Naive B cell (primary cell): ENCODE measurements at regions not wholly inside any gene's neighbourhood (a gene's known extent, or its start where the extent isn't known, plus 50 kb on each side); places are given as distances from the start of the nearest gene placed in this dataset.
"Not testable (repeated sequence)": the region's sequence is repeated elsewhere in the genome, so short reads cannot be mapped to it uniquely, and the experiment has no call there.

Source experiments
- ATAC-seq, 2 donors: fragments of 150-1000 bp; cut with Tn5 transposase; 2 replicates each; pipeline ENCODE4 v1.10.0; 2021; ENCODE audit warnings: low read depth in 2 of 2, mild to moderate bottlenecking in 2 of 2, moderate library complexity in 2 of 2
- DNase-seq: peaks from one replicate; pipeline ENCODE4 v3.0.0; 2022
- H3K27ac Mint-ChIP-seq, 6 donors: one replicate each; pipeline ENCODE4 v1.8.0; 2020 to 2022; ENCODE audit warnings: mild to moderate bottlenecking in 6 of 6, mixed read lengths in 6 of 6, moderate library complexity in 5 of 6, inconsistent platforms in 2 of 6
- H3K27me3 Mint-ChIP-seq, 3 donors: one replicate each; pipeline ENCODE4 v1.8.0; 2021 to 2022; ENCODE audit warnings: mixed read lengths in 3 of 3, mild to moderate bottlenecking in 1 of 3
- H3K36me3 Mint-ChIP-seq, 2 donors: one replicate each; pipeline ENCODE4 v1.8.0; 2020 to 2022; ENCODE audit warnings: mixed read lengths in 2 of 2, inconsistent platforms in 1 of 2, mild to moderate bottlenecking in 1 of 2
- H3K4me1 Mint-ChIP-seq, 3 donors: one replicate each; pipeline ENCODE4 v1.8.0; 2020 to 2022; ENCODE audit warnings: mixed read lengths in 3 of 3, inconsistent platforms in 1 of 3, mild to moderate bottlenecking in 1 of 3, moderate library complexity in 1 of 3
- H3K4me3 Mint-ChIP-seq, 8 donors: one replicate each; pipeline ENCODE4 v1.8.0; 2020 to 2022; ENCODE audit warnings: mild to moderate bottlenecking in 8 of 8, mixed read lengths in 8 of 8, moderate library complexity in 8 of 8, inconsistent platforms in 2 of 8
- H3K9me3 Mint-ChIP-seq, 7 donors: one replicate each; pipeline ENCODE4 v1.8.0; 2020 to 2022; ENCODE audit warnings: mixed read lengths in 7 of 7, mild to moderate bottlenecking in 5 of 7, inconsistent platforms in 2 of 7, moderate library complexity in 1 of 7

- Mint-ChIP-seq H3K27me3 (no peaks in the 10 kb centered on the region), H3K4me1 (no peaks in the 10 kb centered on the region), H3K9me3 (no peaks in the 10 kb centered on the region), H3K36me3 (no peaks in the 10 kb centered on the region), H3K4me3 (no peak overlapping the region), H3K27ac (no peak overlapping the region)
- no peak for DNase-seq
- no peak for ATAC-seq
These were observed 752.9 kb downstream of the TRAM1L1 start for GRCh38 chr4:116332508-116332907.

GRCh38 chr4:116328261-116328860 is 757.0 kb downstream of the TRAM1L1 start:
- no peak overlapping the region for H3K27ac Mint-ChIP-seq
- H3K27me3 Mint-ChIP-seq, result no peaks in the 10 kb centered on the region
- no peaks in the 10 kb centered on the region for H3K4me1 Mint-ChIP-seq
- no peak for ATAC-seq
- H3K4me3 Mint-ChIP-seq, result no peak overlapping the region
- H3K36me3 Mint-ChIP-seq, result no peaks in the 10 kb centered on the region
- no peaks in the 10 kb centered on the region for H3K9me3 Mint-ChIP-seq
- DNase-seq, result no peak

GRCh38 chr4:116323606-116324005 is 761.8 kb downstream of the TRAM1L1 start:
- no peaks in the 10 kb centered on the region for H3K36me3 Mint-ChIP-seq
- no peak for ATAC-seq

DNA sequence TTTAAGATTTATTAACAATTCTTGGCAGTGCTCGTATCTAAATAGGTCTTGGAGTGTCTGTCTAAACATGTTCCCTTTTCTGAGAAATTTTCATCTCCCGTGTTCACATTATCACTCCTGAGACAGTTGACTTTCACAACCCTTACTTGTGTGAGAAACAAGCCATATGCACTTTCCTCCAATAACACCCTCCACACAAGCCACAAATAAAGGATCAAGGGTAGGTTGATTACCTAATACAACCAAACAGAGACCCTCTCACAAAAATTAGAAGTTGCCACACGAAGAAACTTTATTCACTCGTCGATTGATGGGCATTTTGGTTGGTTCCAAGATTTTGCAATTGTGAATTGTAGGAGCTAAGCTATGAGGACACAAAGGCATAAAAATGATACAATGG is 763.9 kb downstream of the TRAM1L1 start:
- no peak for ATAC-seq
- no peaks in the 10 kb centered on the region for H3K4me1 Mint-ChIP-seq
- H3K27ac Mint-ChIP-seq, result no peak overlapping the region
- H3K36me3 Mint-ChIP-seq, result no peaks in the 10 kb centered on the region
- H3K4me3 Mint-ChIP-seq, result no peak overlapping the region
- H3K9me3 Mint-ChIP-seq, result no peaks in the 10 kb centered on the region
- H3K27me3 Mint-ChIP-seq, result no peaks in the 10 kb centered on the region
- no peak for DNase-seq

More at GRCh38 chr4:116323606-116324005, 761.8 kb downstream of the TRAM1L1 start:
- DNase-seq, result no peak
- Mint-ChIP-seq H3K27me3 (no peaks in the 10 kb centered on the region), H3K27ac (no peak overlapping the region), H3K4me3 (no peak overlapping the region), H3K4me1 (no peaks in the 10 kb centered on the region), H3K9me3 (no peaks in the 10 kb centered on the region)

DNA sequence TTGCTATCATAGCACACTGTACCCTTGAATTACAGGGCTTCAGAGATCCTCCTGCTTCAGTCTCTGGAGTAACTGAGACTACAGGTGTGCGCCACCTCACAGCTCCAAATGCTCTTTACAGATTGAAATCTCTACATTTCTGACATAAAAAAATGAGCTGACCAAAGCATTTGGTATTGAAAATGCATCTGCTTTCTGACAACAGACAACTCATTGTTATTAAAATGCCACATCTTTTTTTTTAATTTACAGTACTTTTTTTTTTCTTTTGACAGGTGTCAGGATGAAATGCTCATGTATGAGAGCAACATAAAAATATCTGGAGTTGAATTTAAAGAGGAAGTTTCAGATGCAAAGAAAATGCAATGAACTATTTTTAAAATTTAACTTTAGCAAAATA is 764.5 kb downstream of the TRAM1L1 start:
- peak overlapping the region in 1 of 6 donors; percentile 14 for H3K27ac Mint-ChIP-seq
- no peaks in the 10 kb centered on the region for H3K36me3 Mint-ChIP-seq
- ATAC-seq (no peak), DNase-seq (no peak)
- H3K27me3 Mint-ChIP-seq, result no peaks in the 10 kb centered on the region
- no peak overlapping the region for H3K4me3 Mint-ChIP-seq
- no peaks in the 10 kb centered on the region for H3K4me1 Mint-ChIP-seq
- H3K9me3 Mint-ChIP-seq, result no peaks in the 10 kb centered on the region

DNA sequence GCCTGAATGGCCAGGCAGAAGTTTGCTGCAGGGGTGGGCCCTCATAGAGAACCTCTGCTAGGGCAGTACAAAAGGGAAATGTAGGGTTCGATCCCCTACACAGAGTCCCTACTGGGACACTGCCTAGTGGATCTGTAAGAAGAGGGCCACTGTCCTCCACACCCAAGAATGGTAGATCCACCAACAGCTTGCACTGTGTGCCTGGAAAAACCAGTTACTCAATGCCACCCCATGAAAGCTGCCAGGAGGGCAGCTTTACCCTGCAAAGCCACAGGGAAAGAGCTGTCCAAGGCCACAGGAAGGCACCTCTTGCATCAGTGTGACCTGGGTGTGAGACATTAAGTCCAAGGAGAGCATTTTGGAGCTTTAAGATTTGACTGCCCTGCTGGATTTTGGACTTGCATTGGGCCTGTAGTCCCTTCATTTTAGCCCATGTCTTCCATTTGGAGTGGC is 781.6 kb downstream of the TRAM1L1 start:
- Mint-ChIP-seq H3K9me3 (peaks cover 0 to 8% (median 5%) of the 10 kb centered on the region in 7 donors), H3K36me3 (no peaks in the 10 kb centered on the region), H3K27me3 (no peaks in the 10 kb centered on the region), H3K27ac (no peak overlapping the region), H3K4me1 (no peaks in the 10 kb centered on the region), H3K4me3 (no peak overlapping the region)
- DNase-seq (no peak), ATAC-seq (no peak)

DNA sequence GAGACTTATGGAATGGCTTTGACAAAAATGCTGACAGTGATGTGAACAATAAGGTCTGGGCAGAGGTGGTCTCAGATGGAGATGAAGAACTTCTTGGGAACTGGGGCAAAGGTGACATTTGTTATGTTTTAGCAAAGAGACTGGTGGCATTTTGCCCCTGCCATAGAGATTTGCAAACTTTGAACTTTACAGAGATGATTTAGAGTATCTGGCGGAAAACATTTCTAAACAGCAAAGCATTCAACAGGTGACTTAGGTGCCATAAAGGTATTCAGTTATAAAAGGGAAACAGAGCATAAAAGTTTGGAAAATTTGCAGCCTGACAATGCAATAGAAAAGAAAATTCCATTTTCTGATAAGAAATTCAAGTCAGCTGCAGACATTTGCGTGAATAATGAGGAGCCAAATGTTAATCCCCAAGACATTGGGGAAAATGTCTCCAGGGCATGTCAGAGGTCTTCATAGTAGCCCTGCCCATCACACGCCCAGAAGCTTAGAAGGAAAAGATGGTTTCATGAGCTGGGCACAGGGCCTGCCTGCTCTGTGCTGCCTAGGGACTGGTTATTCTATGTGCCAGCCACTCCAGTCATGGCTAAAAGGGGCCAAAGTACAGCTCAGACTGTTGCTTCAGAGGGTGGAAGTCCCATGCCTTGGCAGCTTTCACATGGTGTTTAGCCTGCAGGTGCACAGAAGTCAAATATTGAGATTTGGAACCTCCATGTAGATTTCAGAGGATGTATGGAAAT is 782.2 kb downstream of the TRAM1L1 start:
- Mint-ChIP-seq H3K4me3 (no peak overlapping the region), H3K27ac (no peak overlapping the region), H3K9me3 (peaks cover 0 to 8% (median 5%) of the 10 kb centered on the region in 7 donors), H3K27me3 (no peaks in the 10 kb centered on the region), H3K4me1 (no peaks in the 10 kb centered on the region), H3K36me3 (no peaks in the 10 kb centered on the region)
- no peak for ATAC-seq
- DNase-seq, result no peak

DNA sequence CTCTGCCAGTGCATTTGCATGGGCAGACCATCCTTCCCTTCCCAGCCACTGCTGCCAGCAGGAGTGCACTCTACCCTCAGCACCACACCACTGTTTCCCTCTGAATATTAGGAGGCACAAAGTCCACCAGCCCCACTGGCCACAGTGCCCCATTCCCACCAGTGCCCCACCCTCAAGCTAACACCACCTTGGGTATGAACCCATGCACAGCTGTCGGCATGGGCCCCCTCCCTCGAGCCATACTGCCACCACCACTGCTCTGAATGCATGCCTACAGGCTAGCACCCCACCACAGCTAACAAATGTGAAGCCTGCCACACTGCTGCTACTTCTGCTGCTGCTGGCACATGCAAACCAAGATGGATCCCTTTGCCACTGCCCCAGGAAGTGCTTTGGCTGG is 810.4 kb downstream of the TRAM1L1 start:
- H3K27ac Mint-ChIP-seq, result no peak overlapping the region

DNA sequence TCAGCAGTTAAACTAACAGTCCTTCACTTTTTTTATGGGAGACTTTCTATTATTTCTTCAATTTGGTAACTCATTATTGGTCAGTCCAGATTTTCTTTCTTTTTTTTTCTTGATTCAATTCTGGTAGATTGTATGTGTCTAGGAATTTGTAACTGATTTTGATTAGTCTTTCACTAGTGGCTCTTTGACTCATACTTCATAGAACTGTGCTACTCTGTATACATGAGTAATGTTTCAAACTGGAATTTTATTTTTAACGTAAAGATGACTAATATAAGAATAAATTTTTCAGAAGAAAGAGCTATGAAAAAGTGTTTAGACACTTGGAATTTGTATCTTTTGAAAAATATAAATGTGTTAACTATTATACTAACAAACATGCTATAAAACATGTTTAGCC is 813.0 kb downstream of the TRAM1L1 start:
- Mint-ChIP-seq H3K4me3 (no peak overlapping the region), H3K9me3 (peaks cover 0 to 8% (median 4%) of the 10 kb centered on the region in 7 donors), H3K27ac (no peak overlapping the region), H3K4me1 (no peaks in the 10 kb centered on the region), H3K36me3 (no peaks in the 10 kb centered on the region), H3K27me3 (no peaks in the 10 kb centered on the region)
- DNase-seq (no peak), ATAC-seq (no peak)

More for the DNA sequence above, 810.4 kb downstream of the TRAM1L1 start:
- no peak for ATAC-seq
- peaks cover 0 to 8% (median 1%) of the 10 kb centered on the region in 7 donors for H3K9me3 Mint-ChIP-seq
- peak overlapping the region in 1 of 8 donors; percentile 77 for H3K4me3 Mint-ChIP-seq
- H3K36me3 Mint-ChIP-seq, result no peaks in the 10 kb centered on the region
- no peaks in the 10 kb centered on the region for H3K27me3 Mint-ChIP-seq
- no peak for DNase-seq
- no peaks in the 10 kb centered on the region for H3K4me1 Mint-ChIP-seq

DNA sequence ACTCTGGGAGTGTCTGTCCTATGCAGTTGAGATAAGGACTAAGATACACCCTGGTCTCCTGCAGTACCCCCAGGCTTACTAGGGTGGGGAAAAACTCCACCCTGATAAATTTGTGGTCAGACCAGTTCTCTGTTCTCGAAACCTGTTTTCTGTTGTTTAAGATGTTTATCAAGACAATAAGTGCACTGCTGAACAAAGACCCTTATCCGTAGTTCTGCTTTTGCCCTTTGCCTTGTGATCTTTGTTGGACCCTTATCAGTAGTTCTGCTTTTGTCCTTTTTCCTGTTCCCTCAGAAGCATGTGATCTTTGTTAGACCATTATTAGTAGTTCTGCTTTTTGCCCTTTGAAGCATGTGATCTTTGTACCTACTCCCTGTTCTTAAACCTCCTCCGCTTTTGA is 824.4 kb downstream of the TRAM1L1 start:
- H3K4me1 Mint-ChIP-seq, H3K27ac Mint-ChIP-seq, H3K27me3 Mint-ChIP-seq, H3K4me3 Mint-ChIP-seq, DNase-seq, H3K36me3 Mint-ChIP-seq, ATAC-seq: not testable (repeated sequence)
- peaks cover 9 to 45% (median 17%) of the 10 kb centered on the region in 7 donors for H3K9me3 Mint-ChIP-seq

DNA sequence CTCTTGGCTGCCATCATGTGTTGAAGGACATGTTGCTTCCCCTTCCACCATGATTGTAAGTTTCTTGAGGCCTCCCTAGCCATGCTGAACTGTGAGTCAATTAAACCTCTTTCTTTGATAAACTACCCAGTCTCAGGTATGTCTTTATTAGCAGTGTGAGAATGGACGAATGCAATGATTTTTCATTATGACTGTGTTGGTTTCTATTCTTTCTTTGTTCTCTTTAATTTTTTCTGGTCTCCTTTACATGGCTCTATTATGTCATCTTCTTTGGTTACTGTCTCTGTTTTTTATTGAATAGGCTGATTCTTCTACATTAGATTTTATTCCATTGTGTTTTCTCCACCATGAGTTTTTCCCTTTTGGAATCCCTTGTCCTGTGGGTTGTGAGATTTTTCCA is 840.6 kb downstream of the TRAM1L1 start:
- no peaks in the 10 kb centered on the region for H3K4me1 Mint-ChIP-seq
- no peaks in the 10 kb centered on the region for H3K27me3 Mint-ChIP-seq
- ATAC-seq, result no peak
- H3K4me3 Mint-ChIP-seq, result no peak overlapping the region
- no peaks in the 10 kb centered on the region for H3K36me3 Mint-ChIP-seq
- no peak overlapping the region for H3K27ac Mint-ChIP-seq
- H3K9me3 Mint-ChIP-seq, result peaks cover 0 to 5% (median 1%) of the 10 kb centered on the region in 7 donors
- no peak for DNase-seq

- Mint-ChIP-seq H3K4me1 (no peaks in the 10 kb centered on the region), H3K4me3 (no peak overlapping the region), H3K9me3 (peaks cover 0 to 5% (median 1%) of the 10 kb centered on the region in 7 donors), H3K36me3 (no peaks in the 10 kb centered on the region), H3K27ac (no peak overlapping the region), H3K27me3 (no peaks in the 10 kb centered on the region)
- ATAC-seq, result no peak
- no peak for DNase-seq
These were observed 841.9 kb downstream of the TRAM1L1 start for GRCh38 chr4:116243431-116243830.

DNA sequence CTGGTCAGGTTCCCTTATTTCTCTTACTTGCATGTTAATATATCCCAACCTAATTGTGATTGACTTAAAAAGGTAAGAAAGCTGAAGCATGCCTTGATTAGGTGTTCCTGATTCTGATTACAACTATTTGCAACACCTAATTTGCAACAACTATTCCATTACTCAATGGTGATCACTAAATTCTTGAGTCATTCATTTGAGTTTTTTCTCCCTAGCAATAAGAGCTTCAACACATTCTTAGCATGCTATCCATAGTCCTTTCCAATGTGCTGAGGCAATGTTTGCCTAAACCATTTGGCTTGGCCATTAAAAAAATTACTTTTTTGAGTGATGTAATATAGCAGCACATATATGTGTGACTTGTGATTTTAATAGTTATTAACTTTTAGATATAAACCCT is 851.4 kb downstream of the TRAM1L1 start:
- no peaks in the 10 kb centered on the region for H3K36me3 Mint-ChIP-seq
- no peak overlapping the region for H3K4me3 Mint-ChIP-seq
- ATAC-seq (no peak), DNase-seq (no peak)
- no peaks in the 10 kb centered on the region for H3K4me1 Mint-ChIP-seq
- H3K27ac Mint-ChIP-seq, result no peak overlapping the region
- no peaks in the 10 kb centered on the region for H3K27me3 Mint-ChIP-seq
- H3K9me3 Mint-ChIP-seq, result peaks cover 0 to 10% (median 1%) of the 10 kb centered on the region in 7 donors

- not testable (repeated sequence) for H3K4me1 Mint-ChIP-seq, H3K27me3 Mint-ChIP-seq, H3K4me3 Mint-ChIP-seq, DNase-seq, H3K27ac Mint-ChIP-seq, H3K36me3 Mint-ChIP-seq, ATAC-seq
- peaks cover 0 to 22% (median 3%) of the 10 kb centered on the region in 7 donors for H3K9me3 Mint-ChIP-seq
These were observed 853.4 kb downstream of the TRAM1L1 start for GRCh38 chr4:116231999-116232398.
